NT2/D1 (cell line): ENCODE measurements at regions not wholly inside any gene's neighbourhood (a gene's known extent, or its start where the extent isn't known, plus 50 kb on each side); places are given as distances from the start of the nearest gene placed in this dataset.
"Not testable (repeated sequence)": the region's sequence is repeated elsewhere in the genome, so short reads cannot be mapped to it uniquely, and the experiment has no call there.

Experiments
- DNase-seq: peaks from one replicate; pipeline ENCODE4 v3.0.0-alpha.2; 2011; ENCODE audit warnings: low read depth, low spot score
- H3K27me3 ChIP-seq: 2 replicates; pipeline ENCODE4 v1.6.0; 2011; ENCODE audit warnings: mild to moderate bottlenecking; ENCODE audit not compliant: insufficient read length, insufficient read depth
- H3K36me3 ChIP-seq: 2 replicates; pipeline ENCODE4 v1.6.1; 2011; ENCODE audit warnings: mild to moderate bottlenecking, low read length, mixed read lengths; ENCODE audit not compliant: insufficient read depth, insufficient read length
- H3K4me1 ChIP-seq: 2 replicates; pipeline ENCODE4 v1.5.1; 2011; ENCODE audit not compliant: insufficient read depth, insufficient read length
- H3K4me3 ChIP-seq: 2 replicates; pipeline ENCODE4 v1.5.1; 2011; ENCODE audit warnings: low read depth; ENCODE audit not compliant: insufficient read length
- H3K9ac ChIP-seq: 2 replicates; pipeline ENCODE4 v1.6.0; 2011; ENCODE audit warnings: low read depth; ENCODE audit not compliant: insufficient read length
- H3K9me3 ChIP-seq: 2 replicates; pipeline ENCODE4 v1.5.1; 2011; ENCODE audit warnings: mild to moderate bottlenecking, low read length; ENCODE audit not compliant: insufficient read depth
- SUZ12 ChIP-seq: IDR thresholded peaks from 2 replicates; pipeline ENCODE4 v1.6.1; 2011; ENCODE audit not compliant: insufficient read length, insufficient read depth; ENCODE audit errors: extremely low read depth
- YY1 ChIP-seq: IDR thresholded peaks from 2 replicates; pipeline ENCODE4 v1.6.1; 2011; ENCODE audit not compliant: insufficient read length, insufficient read depth
- ZNF274 ChIP-seq: IDR thresholded peaks from 2 replicates; pipeline ENCODE4 v1.6.1; 2011; ENCODE audit warnings: mild to moderate bottlenecking, low read depth, low read length

- Histone ChIP-seq H3K27me3 (no peaks in the 10 kb centered on the region), H3K4me3 (no peak overlapping the region), H3K9ac (no peak overlapping the region), H3K9me3 (no peaks in the 10 kb centered on the region), H3K4me1 (no peaks in the 10 kb centered on the region), H3K36me3 (no peaks in the 10 kb centered on the region)
- no peak for DNase-seq
- TF ChIP-seq YY1 (no peak), SUZ12 (no peak), ZNF274 (no peak)
Observed at GRCh38 chr12:74775276-74775675, 237.6 kb downstream of the ATXN7L3B start.

DNA sequence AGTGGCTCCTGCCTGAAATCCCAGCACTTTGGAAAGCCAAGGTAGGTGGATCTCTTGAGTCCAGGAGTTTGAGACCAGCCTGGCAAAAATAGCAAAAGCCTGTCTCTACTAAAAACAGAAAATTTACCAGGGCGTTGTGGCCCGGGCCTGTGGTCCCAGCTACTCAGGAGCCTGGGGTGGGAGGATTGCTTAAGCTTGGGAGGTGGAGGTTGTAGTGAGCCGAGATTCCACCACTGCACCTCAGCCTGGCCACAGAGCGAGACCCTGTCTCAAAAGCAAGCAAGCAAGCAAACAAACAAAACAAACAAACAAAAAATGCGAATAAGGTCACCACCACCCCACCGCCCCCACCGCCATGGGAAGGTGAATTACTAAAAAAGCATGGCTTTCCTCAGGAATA, 238.7 kb downstream of the ATXN7L3B start:
- no peaks in the 10 kb centered on the region for H3K4me1 ChIP-seq
- DNase-seq = no peak
- no peak overlapping the region for H3K9ac ChIP-seq
- H3K4me3 ChIP-seq = no peak overlapping the region
- no peaks in the 10 kb centered on the region for H3K9me3 ChIP-seq
- H3K27me3 ChIP-seq = no peaks in the 10 kb centered on the region
- no peaks in the 10 kb centered on the region for H3K36me3 ChIP-seq
- TF ChIP-seq SUZ12 = no peak
- no peak for TF ChIP-seq ZNF274
- TF ChIP-seq YY1 = no peak

DNA sequence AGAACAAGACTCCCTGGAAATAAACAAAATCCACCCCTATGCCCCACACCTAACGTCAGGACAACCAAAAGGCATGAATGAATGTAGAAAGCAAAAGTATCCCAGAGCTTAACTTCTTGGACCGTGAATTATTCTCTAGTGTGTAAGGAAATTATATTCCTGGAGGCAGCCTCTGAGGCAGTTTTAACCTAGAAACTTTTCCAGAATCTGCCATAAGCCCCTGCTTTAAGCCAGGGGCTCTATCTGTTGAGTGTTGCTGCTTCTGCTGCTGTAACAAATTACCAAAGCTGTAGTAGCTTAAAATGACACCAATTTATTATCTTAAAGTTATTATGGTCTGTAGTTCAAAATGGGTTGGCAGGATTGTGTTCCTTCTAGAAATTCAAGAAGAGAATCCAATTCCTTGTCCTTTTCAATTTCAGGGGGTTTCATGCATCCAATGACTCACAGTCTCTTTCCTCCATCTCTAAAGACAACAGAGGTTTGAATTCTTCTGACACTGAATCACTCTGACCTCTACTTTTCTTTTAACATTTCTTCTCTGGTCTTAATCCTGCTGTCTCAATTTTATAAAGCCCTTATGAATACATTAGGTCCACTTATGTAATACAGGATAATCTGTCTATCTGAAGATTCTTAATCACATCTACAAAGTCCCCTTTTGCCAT, 242.7 kb downstream of the ATXN7L3B start:
- H3K9me3 ChIP-seq = no peaks in the 10 kb centered on the region
- H3K4me1 ChIP-seq = no peaks in the 10 kb centered on the region
- no peak overlapping the region for H3K4me3 ChIP-seq
- no peak for TF ChIP-seq ZNF274
- TF ChIP-seq SUZ12 = no peak
- H3K36me3 ChIP-seq = no peaks in the 10 kb centered on the region
- DNase-seq = no peak
- no peak overlapping the region for H3K9ac ChIP-seq
- H3K27me3 ChIP-seq = no peaks in the 10 kb centered on the region

DNA sequence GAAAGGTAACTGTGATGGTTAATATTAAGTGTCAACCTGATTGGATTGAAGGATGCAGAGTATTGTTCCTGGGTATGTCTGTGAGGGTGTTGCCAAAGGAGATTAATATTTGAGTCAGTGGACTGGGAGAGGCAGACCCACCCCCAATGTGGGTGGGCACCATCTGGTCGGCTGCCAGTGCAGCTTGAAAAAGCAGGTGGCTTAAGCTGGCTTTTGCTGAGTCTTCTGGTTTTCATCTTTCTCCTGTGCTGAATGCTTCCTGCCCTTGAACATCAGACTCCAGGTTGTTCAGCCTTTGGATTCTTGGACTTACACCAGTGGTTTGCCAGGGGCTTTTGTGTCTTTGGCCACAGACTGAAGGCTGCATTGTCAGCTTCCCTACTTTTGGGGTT, 243.2 kb downstream of the ATXN7L3B start:
- H3K9me3 ChIP-seq, H3K36me3 ChIP-seq, DNase-seq, H3K4me1 ChIP-seq, H3K4me3 ChIP-seq, H3K9ac ChIP-seq, H3K27me3 ChIP-seq: not testable (repeated sequence)

GRCh38 chr12:74781991-74782485, 244.4 kb downstream of the ATXN7L3B start:
- TF ChIP-seq ZNF274 = no peak
- TF ChIP-seq SUZ12 = no peak
- no peak for TF ChIP-seq YY1
- Histone ChIP-seq H3K36me3 (no peaks in the 10 kb centered on the region), H3K9me3 (no peaks in the 10 kb centered on the region), H3K27me3 (no peaks in the 10 kb centered on the region), H3K9ac (no peak overlapping the region), H3K4me3 (no peak overlapping the region), H3K4me1 (no peaks in the 10 kb centered on the region)
- DNase-seq = no peak

DNA sequence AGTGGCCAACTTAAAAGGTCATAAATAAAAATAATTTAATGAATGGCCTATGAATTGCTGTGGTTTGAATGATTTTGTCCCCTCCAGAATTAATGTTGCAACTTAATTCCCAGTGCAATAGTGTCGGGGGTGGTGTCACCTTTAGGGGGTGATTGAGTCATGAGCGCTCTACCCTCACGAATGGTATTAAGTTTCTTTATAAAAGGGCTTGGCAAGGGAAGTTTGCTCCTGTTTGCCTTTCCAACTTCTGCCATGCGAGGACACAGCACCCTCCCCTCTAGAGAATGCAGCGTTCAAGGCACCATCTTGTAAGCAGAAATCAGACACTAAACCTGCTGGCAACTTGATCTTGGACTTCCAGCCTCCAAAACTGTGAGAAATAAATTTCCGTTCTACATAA, 253.3 kb downstream of the ATXN7L3B start:
- H3K36me3 ChIP-seq = no peaks in the 10 kb centered on the region
- TF ChIP-seq ZNF274 = no peak
- no peak for TF ChIP-seq SUZ12
- no peak for TF ChIP-seq YY1
- no peak for DNase-seq
- H3K9me3 ChIP-seq = no peaks in the 10 kb centered on the region
- no peaks in the 10 kb centered on the region for H3K4me1 ChIP-seq
- no peaks in the 10 kb centered on the region for H3K27me3 ChIP-seq
- no peak overlapping the region for H3K9ac ChIP-seq
- H3K4me3 ChIP-seq = no peak overlapping the region

- H3K4me1 ChIP-seq = no peaks in the 10 kb centered on the region
- H3K9ac ChIP-seq = no peak overlapping the region
- no peak overlapping the region for H3K4me3 ChIP-seq
- H3K27me3 ChIP-seq = no peaks in the 10 kb centered on the region
- H3K9me3 ChIP-seq = no peaks in the 10 kb centered on the region
- H3K36me3 ChIP-seq = no peaks in the 10 kb centered on the region
- no peak for TF ChIP-seq SUZ12
- no peak for TF ChIP-seq YY1
- no peak for TF ChIP-seq ZNF274
- DNase-seq = no peak
Observed at GRCh38 chr12:74791365-74791764, 253.7 kb downstream of the ATXN7L3B start.
